ENCODE measurements at regions not wholly inside any gene's neighbourhood (a gene's known extent, or its start where the extent isn't known, plus 50 kb on each side); places are given as distances from the start of the nearest gene placed in this dataset.
"Not testable (repeated sequence)": the region's sequence is repeated elsewhere in the genome, so short reads cannot be mapped to it uniquely, and the experiment has no call there.

- no TSS peak for BruUV-seq (replicated peaks)
- Histone ChIP-seq H3K4me3 (ENCODE audit: low read depth in 2 of 2, low read length in 2 of 2) (no peak overlapping the region), H3K27ac (ENCODE audit: low read length) (no peak overlapping the region), H3K27me3 (ENCODE audit: control insufficient read depth, insufficient read depth, low read length) (no peaks in the 10 kb centered on the region), H3K4me1 (ENCODE audit: control insufficient read depth, insufficient read depth, low read length) (no peaks in the 10 kb centered on the region), H3K36me3 (ENCODE audit: control insufficient read depth, insufficient read depth, low read length) (peaks cover 3% of the 10 kb centered on the region; the same call in 1 of the 2 replicates), H3K9me3 (ENCODE audit: control insufficient read depth, insufficient read depth, low read depth, low read length) (no peaks in the 10 kb centered on the region)
- ChIA-PET POLR2A (no interaction called here), CTCF (interaction anchor here (0.6 to 0.7 kb wide), 2 partner anchors 39 to 200 kb away, joined by 3 to 5 read pairs; no protein-coding TSS in a partner anchor)
- no peak for ATAC-seq
- intact Hi-C loops (cut with micrococcal nuclease; ENCODE audit: unreplicated experiment) (no loop called here), in situ Hi-C loops (cut with HindIII; ENCODE audit: low pct_unique_long_range_greater_than_20kb, low sequenced_read_pairs) (no loop called here)
- TF ChIP-seq TCF7L2 (IDR thresholded peaks at IDR 0.05; ENCODE audit: low read depth, low read length), result no peak
- no peak for TF ChIP-seq CTCF (IDR thresholded peaks at IDR 0.05)
- TF ChIP-seq REST (IDR thresholded peaks at IDR 0.05; ENCODE audit: insufficient read depth in 1 of 2, low read depth in 2 of 2, low read length in 1 of 2), result no peak
- no peak for TF ChIP-seq POLR2AphosphoS5 (IDR thresholded peaks at IDR 0.05; ENCODE audit: low read depth, low read length)
- no peak for TF ChIP-seq SIN3A (IDR thresholded peaks at IDR 0.05; ENCODE audit: borderline replicate concordance, insufficient read depth, low read depth, low read length)
- DNase-seq (ENCODE audit: low read depth, low spot score), result no peak
Measured at GRCh38 chr7:35909870-35910357, 109.1 kb downstream of the SEPTIN7 start.

GRCh38 chr7:35910621-35911020, 109.8 kb downstream of the SEPTIN7 start:
- intact Hi-C loops (cut with micrococcal nuclease; ENCODE audit: unreplicated experiment); H3K27ac ChIP-seq (ENCODE audit: low read length); H3K27me3 ChIP-seq (ENCODE audit: control insufficient read depth, insufficient read depth, low read length); H3K4me3 ChIP-seq (ENCODE audit: low read depth in 2 of 2, low read length in 2 of 2); ATAC-seq; BruUV-seq (replicated peaks); H3K4me1 ChIP-seq (ENCODE audit: control insufficient read depth, insufficient read depth, low read length); in situ Hi-C loops (cut with HindIII; ENCODE audit: low pct_unique_long_range_greater_than_20kb, low sequenced_read_pairs); H3K36me3 ChIP-seq (ENCODE audit: control insufficient read depth, insufficient read depth, low read length); H3K9me3 ChIP-seq (ENCODE audit: control insufficient read depth, insufficient read depth, low read depth, low read length); POLR2A ChIA-PET; DNase-seq (ENCODE audit: low read depth, low spot score): not testable (repeated sequence)
- CTCF ChIA-PET, result interaction anchor here (0.7 kb wide), 1 partner anchor 201 kb away, joined by 3 read pairs; no protein-coding TSS in a partner anchor

- in situ Hi-C loops (cut with HindIII; ENCODE audit: low pct_unique_long_range_greater_than_20kb, low sequenced_read_pairs); H3K27ac ChIP-seq (ENCODE audit: low read length); BruUV-seq (replicated peaks); H3K4me3 ChIP-seq (ENCODE audit: low read depth in 2 of 2, low read length in 2 of 2); H3K9me3 ChIP-seq (ENCODE audit: control insufficient read depth, insufficient read depth, low read depth, low read length); POLR2A ChIA-PET; H3K27me3 ChIP-seq (ENCODE audit: control insufficient read depth, insufficient read depth, low read length); ATAC-seq; intact Hi-C loops (cut with micrococcal nuclease; ENCODE audit: unreplicated experiment); H3K4me1 ChIP-seq (ENCODE audit: control insufficient read depth, insufficient read depth, low read length); DNase-seq (ENCODE audit: low read depth, low spot score); CTCF ChIA-PET; H3K36me3 ChIP-seq (ENCODE audit: control insufficient read depth, insufficient read depth, low read length): not testable (repeated sequence)
Measured at GRCh38 chr7:35913350-35913749, 112.5 kb downstream of the SEPTIN7 start.

GRCh38 chr7:35914214-35914613, 113.4 kb downstream of the SEPTIN7 start:
- BruUV-seq (replicated peaks); DNase-seq (ENCODE audit: low read depth, low spot score); H3K27ac ChIP-seq (ENCODE audit: low read length); intact Hi-C loops (cut with micrococcal nuclease; ENCODE audit: unreplicated experiment); H3K9me3 ChIP-seq (ENCODE audit: control insufficient read depth, insufficient read depth, low read depth, low read length); H3K36me3 ChIP-seq (ENCODE audit: control insufficient read depth, insufficient read depth, low read length); H3K27me3 ChIP-seq (ENCODE audit: control insufficient read depth, insufficient read depth, low read length); ATAC-seq; POLR2A ChIA-PET; in situ Hi-C loops (cut with HindIII; ENCODE audit: low pct_unique_long_range_greater_than_20kb, low sequenced_read_pairs); H3K4me1 ChIP-seq (ENCODE audit: control insufficient read depth, insufficient read depth, low read length); CTCF ChIA-PET; H3K4me3 ChIP-seq (ENCODE audit: low read depth in 2 of 2, low read length in 2 of 2): not testable (repeated sequence)

GRCh38 chr7:35915247-35915955, 114.5 kb downstream of the SEPTIN7 start:
- H3K4me1 ChIP-seq (ENCODE audit: control insufficient read depth, insufficient read depth, low read length); H3K27ac ChIP-seq (ENCODE audit: low read length); H3K9me3 ChIP-seq (ENCODE audit: control insufficient read depth, insufficient read depth, low read depth, low read length); H3K27me3 ChIP-seq (ENCODE audit: control insufficient read depth, insufficient read depth, low read length); H3K4me3 ChIP-seq (ENCODE audit: low read depth in 2 of 2, low read length in 2 of 2); BruUV-seq (replicated peaks); ATAC-seq; DNase-seq (ENCODE audit: low read depth, low spot score); in situ Hi-C loops (cut with HindIII; ENCODE audit: low pct_unique_long_range_greater_than_20kb, low sequenced_read_pairs); POLR2A ChIA-PET; H3K36me3 ChIP-seq (ENCODE audit: control insufficient read depth, insufficient read depth, low read length): not testable (repeated sequence)
- intact Hi-C loops (cut with micrococcal nuclease; ENCODE audit: unreplicated experiment), result loop anchor here (5.0 kb wide), 1 partner anchor 397 kb away; no protein-coding TSS in a partner anchor
- CTCF ChIA-PET, result interaction anchor here (1.0 to 1.3 kb wide), 2 partner anchors 56 to 61 kb away, joined by 4 read pairs; no protein-coding TSS in a partner anchor
